MM.1S (cell line): ENCODE measurements at regions not wholly inside any gene's neighbourhood (a gene's known extent, or its start where the extent isn't known, plus 50 kb on each side); places are given as distances from the start of the nearest gene placed in this dataset.

Experiments
- DNase-seq: peaks from one replicate; pipeline ENCODE4 v3.0.0-alpha.2; 2015
- H2AFZ ChIP-seq: fragments of 300-600 bp; sonication (generic); 2 replicates; pipeline ENCODE4 v1.6.0; 2016; ENCODE audit warnings: antibody characterized with exemption, low read length
- H3F3A ChIP-seq: fragments of 300-600 bp; sonication (generic); 2 replicates; pipeline ENCODE4 v1.6.1; 2016; ENCODE audit warnings: mild to moderate bottlenecking, antibody characterized with exemption, low read length, moderate library complexity, mixed read lengths; ENCODE audit not compliant: insufficient read depth
- H3K27ac ChIP-seq: fragments of 300-600 bp; sonication (generic); 2 replicates; pipeline ENCODE4 v1.5.1; 2016; ENCODE audit warnings: mild to moderate bottlenecking, low read length
- H3K27me3 ChIP-seq: fragments of 300-600 bp; sonication (generic); replicated peaks from 2 replicates; pipeline ENCODE4 v1.6.0; 2016; ENCODE audit warnings: low read length; ENCODE audit not compliant: insufficient read depth
- H3K36me3 ChIP-seq: fragments of 300-600 bp; sonication (generic); replicated peaks from 2 replicates; pipeline ENCODE4 v1.6.1; 2016; ENCODE audit warnings: mild to moderate bottlenecking, low read length, mixed read lengths; ENCODE audit not compliant: insufficient read depth
- H3K4me1 ChIP-seq: fragments of 300-600 bp; sonication (generic); 2 replicates; pipeline ENCODE4 v1.6.1; 2016; ENCODE audit warnings: low read length, mixed read lengths
- H3K4me2 ChIP-seq: fragments of 300-600 bp; sonication (generic); 2 replicates; pipeline ENCODE4 v1.6.0; 2016; ENCODE audit warnings: low read depth, low read length
- H3K4me3 ChIP-seq: fragments of 300-600 bp; sonication (generic); 2 replicates; pipeline ENCODE4 v1.5.1; 2016; ENCODE audit warnings: low read length, mixed read lengths
- H3K79me2 ChIP-seq: fragments of 300-600 bp; sonication (generic); 2 replicates; pipeline ENCODE4 v1.6.1; 2016; ENCODE audit warnings: mixed run types, low read length, mixed read lengths
- H3K9ac ChIP-seq: fragments of 300-600 bp; sonication (generic); 2 replicates; pipeline ENCODE4 v1.6.1; 2016; ENCODE audit warnings: low read length, mixed read lengths
- H3K9me2 ChIP-seq: fragments of 300-600 bp; sonication (generic); replicated peaks from 2 replicates; pipeline ENCODE4 v1.6.1; 2016; ENCODE audit warnings: mild to moderate bottlenecking, low read length, mixed read lengths; ENCODE audit not compliant: insufficient read depth
- H3K9me3 ChIP-seq: fragments of 300-600 bp; sonication (generic); replicated peaks from 2 replicates; pipeline ENCODE4 v1.6.1; 2016; ENCODE audit warnings: mild to moderate bottlenecking, low read length, mixed read lengths; ENCODE audit not compliant: insufficient read depth
- H4K20me1 ChIP-seq: fragments of 300-600 bp; sonication (generic); 2 replicates; pipeline ENCODE4 v1.6.1; 2016; ENCODE audit warnings: mild to moderate bottlenecking, low read length, moderate library complexity, mixed read lengths; ENCODE audit not compliant: insufficient read depth
- CTCF ChIP-seq: fragments of 300-600 bp; sonication (generic); IDR thresholded peaks from 2 replicates; pipeline ENCODE4 v1.5.1; 2016; ENCODE audit warnings: antibody characterized with exemption, low read length, mixed read lengths
- EZH2 ChIP-seq: fragments of 300-600 bp; sonication (generic); optimal IDR thresholded peaks from 2 replicates; pipeline ENCODE3; 2017; ENCODE audit warnings: low read depth, mild to moderate bottlenecking, antibody characterized with exemption, low read length, mixed read lengths
- EZH2phosphoT487 ChIP-seq: fragments of 300-600 bp; sonication (generic); IDR thresholded peaks from 2 replicates; pipeline ENCODE4 v1.6.1; 2018; ENCODE audit warnings: antibody characterized with exemption, low read length

GRCh38 chr16:54602666-54603065 lies 316.1 kb upstream of the IRX3 start:
- H2AFZ ChIP-seq: no peak overlapping the region
- DNase-seq: no peak
- no peak for TF ChIP-seq EZH2phosphoT487
- TF ChIP-seq EZH2: no peak
- TF ChIP-seq CTCF: no peak
- H3K27me3 ChIP-seq: no peaks in the 10 kb centered on the region
- H3K4me2 ChIP-seq: no peak overlapping the region
- no peak overlapping the region for H3K4me3 ChIP-seq
- H3K9ac ChIP-seq: no peak overlapping the region
- H3F3A ChIP-seq: no peaks in the 10 kb centered on the region
- H3K9me3 ChIP-seq: no peaks in the 10 kb centered on the region
- no peaks in the 10 kb centered on the region for H3K36me3 ChIP-seq
- H3K79me2 ChIP-seq: no peaks in the 10 kb centered on the region
- no peaks in the 10 kb centered on the region for H3K9me2 ChIP-seq
- H3K4me1 ChIP-seq: no peaks in the 10 kb centered on the region
- no peaks in the 10 kb centered on the region for H4K20me1 ChIP-seq
- H3K27ac ChIP-seq: no peak overlapping the region

- H4K20me1 ChIP-seq: no peaks in the 10 kb centered on the region
- H3K4me2 ChIP-seq: no peak overlapping the region
- no peak overlapping the region for H2AFZ ChIP-seq
- no peaks in the 10 kb centered on the region for H3K9me2 ChIP-seq
- H3K9ac ChIP-seq: no peak overlapping the region
- no peak overlapping the region for H3K4me3 ChIP-seq
- H3K27ac ChIP-seq: no peak overlapping the region
- H3K27me3 ChIP-seq: no peaks in the 10 kb centered on the region
- H3K79me2 ChIP-seq: no peaks in the 10 kb centered on the region
- H3K36me3 ChIP-seq: no peaks in the 10 kb centered on the region
- no peak for TF ChIP-seq EZH2
- no peak for TF ChIP-seq CTCF
- no peak for TF ChIP-seq EZH2phosphoT487
- DNase-seq: no peak
- no peaks in the 10 kb centered on the region for H3K9me3 ChIP-seq
- no peaks in the 10 kb centered on the region for H3K4me1 ChIP-seq
- H3F3A ChIP-seq: no peaks in the 10 kb centered on the region
These were observed 310.6 kb upstream of the IRX3 start for GRCh38 chr16:54597222-54597621.

- Histone ChIP-seq H3F3A (no peaks in the 10 kb centered on the region), H3K9me2 (no peaks in the 10 kb centered on the region), H4K20me1 (no peaks in the 10 kb centered on the region), H3K27me3 (no peaks in the 10 kb centered on the region), H3K9ac (no peak overlapping the region), H3K9me3 (no peaks in the 10 kb centered on the region), H3K4me2 (no peak overlapping the region), H3K4me1 (no peaks in the 10 kb centered on the region), H3K4me3 (no peak overlapping the region), H3K36me3 (no peaks in the 10 kb centered on the region), H3K27ac (no peak overlapping the region), H2AFZ (no peak overlapping the region), H3K79me2 (no peaks in the 10 kb centered on the region)
- no peak for TF ChIP-seq EZH2
- no peak for TF ChIP-seq EZH2phosphoT487
- TF ChIP-seq CTCF: no peak
- DNase-seq: no peak
These were observed 309.0 kb upstream of the IRX3 start for GRCh38 chr16:54595621-54596020.
